GM19455 (cell line): ENCODE measurements at regions not wholly inside any gene's neighbourhood (a gene's known extent, or its start where the extent isn't known, plus 50 kb on each side); places are given as distances from the start of the nearest gene placed in this dataset.

Source experiments
- ATAC-seq: cut with Tn5 transposase; IDR thresholded peaks from one replicate; pipeline ENCODE4 v1.9.1; 2021; ENCODE audit not compliant: unreplicated experiment

DNA sequence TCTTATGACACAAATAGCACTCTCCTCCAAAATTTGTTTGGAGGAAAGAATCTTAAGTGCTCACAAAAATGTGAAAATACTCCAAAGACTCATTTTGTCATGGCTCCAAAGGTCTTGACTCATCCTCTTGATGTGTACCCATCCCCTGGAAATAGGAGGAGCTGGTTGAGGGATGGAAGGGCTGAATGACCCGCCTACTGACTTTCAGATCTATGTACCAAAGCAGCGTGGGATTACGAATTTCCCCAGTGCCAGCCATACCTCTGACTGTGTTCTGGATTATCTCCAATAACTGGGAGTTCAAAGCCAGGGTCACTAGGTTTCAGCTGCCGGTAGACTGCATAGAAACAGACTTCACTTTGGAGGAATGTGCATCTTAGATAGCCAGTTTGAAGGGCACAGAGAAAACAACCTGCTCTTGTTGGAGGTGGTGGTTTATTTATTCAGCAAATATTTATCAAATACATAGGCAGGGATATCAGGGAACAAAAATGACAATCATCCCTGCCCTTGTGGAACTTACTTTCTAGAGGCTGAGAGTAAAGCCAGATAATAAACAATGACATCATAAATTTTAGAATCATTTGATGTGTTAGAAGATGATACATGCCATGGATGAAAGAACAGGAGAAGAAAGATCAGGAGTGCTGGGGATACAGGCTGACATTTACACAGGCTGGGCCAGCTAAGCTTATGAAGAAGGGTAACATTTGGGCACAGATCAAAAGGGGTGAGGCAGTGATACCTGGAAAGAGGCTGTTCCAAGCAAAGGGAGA, 246.6 kb downstream of the TBXT start:
- ATAC-seq: no peak

GRCh38 chr6:165917576-165917975, 250.1 kb downstream of the TBXT start:
- ATAC-seq: no peak

GRCh38 chr6:165915022-165915770, 252.2 kb upstream of the PDE10A start:
- no peak for ATAC-seq

- ATAC-seq: no peak
These were observed 250.9 kb upstream of the PDE10A start for GRCh38 chr6:165913676-165914570.

DNA sequence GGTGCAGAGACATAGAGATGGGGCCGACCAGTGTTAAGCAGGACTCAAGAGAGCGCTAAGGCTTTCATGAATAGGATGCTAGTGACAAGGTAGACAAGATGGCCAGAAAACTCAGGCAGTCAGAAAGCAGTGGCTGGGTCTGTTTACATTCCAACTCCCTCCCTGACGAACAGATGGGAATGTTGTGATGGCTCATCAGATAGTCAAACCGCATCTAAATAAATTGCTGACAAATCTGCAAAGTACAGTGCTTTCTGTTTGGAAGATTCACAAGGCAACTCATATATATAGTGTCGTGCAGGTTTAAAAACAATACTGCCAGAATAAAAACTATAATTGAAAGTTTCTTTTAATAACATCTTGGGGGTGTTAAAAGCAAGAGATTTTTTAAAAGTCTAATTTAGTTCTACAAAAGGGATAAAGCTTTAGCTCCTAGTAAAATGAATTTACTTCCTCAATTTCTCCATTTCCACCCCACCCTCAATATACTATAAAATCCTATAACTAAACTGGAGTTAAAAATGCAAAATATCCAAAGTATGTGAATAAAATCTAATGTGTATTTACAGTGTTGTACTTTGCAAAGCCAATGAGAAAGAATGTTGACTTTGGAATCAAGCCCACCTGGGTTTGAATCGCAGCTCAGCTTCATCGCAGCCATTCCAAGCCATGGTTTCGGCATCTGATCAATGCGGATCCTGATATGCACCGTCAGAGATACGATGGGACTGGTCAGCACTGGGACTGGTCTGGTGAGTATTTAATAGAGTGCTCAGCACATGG, 247.3 kb upstream of the PDE10A start:
- ATAC-seq: no peak

DNA sequence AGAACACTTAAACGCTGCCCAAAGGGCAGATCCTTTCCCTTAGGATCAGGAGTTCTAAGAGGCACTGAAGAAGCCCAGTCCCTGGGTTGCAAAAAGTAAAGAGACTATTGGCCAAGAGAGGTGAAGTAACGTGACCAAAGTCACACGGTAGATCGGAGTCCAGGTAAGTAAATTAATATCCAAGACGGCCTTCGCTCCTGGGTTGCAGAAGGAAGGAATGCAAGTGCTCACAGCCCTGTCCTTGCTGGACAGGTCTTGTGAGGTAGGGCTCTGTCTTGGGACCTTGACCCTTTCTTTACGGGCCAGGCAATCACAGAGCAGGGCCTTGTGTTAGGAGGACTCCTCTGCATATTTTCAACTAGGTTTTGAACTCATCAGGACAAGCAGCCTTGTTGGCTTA, 243.7 kb upstream of the PDE10A start:
- ATAC-seq: no peak

GRCh38 chr6:165905744-165906143, 242.7 kb upstream of the PDE10A start:
- no peak for ATAC-seq

GRCh38 chr6:165900970-165901369, 237.9 kb upstream of the PDE10A start:
- ATAC-seq: no peak

- no peak for ATAC-seq
These were observed 236.6 kb upstream of the PDE10A start for GRCh38 chr6:165899611-165900010.

DNA sequence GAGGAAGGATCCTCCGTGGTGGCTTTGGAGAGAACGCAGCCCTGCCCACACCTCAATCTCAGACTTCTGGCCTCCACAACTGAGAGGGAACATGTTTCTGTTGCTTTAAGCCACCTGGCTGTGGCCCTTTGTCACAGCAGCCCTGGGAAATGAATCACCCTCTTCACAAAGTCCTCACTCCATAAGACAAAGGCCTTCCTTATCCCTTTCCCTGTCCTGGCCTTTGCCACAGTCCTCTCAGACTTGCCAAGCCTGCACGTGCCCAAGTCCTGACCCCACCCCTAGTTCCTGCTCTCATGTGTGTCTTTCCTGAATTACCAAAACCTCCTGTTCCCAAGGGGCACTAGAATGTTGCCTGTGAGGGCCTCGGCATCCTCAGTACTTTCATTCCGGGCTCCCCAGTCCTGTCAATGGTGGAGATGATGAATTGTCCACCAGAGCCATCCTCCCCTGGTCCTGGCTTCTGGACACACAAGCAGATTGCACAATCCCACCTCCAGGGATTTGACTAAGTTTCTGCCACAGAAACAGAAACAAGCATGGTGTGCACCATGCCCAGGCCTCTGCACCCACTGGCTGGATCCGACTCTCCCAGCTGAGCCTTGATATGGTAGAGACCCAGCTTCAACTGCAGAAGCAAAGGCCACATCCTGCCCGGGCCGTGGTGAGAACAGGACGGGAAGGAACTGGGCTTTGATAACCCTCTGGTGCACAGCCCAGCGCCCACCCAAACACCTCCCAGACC, 232.6 kb upstream of the PDE10A start:
- ATAC-seq: no peak

DNA sequence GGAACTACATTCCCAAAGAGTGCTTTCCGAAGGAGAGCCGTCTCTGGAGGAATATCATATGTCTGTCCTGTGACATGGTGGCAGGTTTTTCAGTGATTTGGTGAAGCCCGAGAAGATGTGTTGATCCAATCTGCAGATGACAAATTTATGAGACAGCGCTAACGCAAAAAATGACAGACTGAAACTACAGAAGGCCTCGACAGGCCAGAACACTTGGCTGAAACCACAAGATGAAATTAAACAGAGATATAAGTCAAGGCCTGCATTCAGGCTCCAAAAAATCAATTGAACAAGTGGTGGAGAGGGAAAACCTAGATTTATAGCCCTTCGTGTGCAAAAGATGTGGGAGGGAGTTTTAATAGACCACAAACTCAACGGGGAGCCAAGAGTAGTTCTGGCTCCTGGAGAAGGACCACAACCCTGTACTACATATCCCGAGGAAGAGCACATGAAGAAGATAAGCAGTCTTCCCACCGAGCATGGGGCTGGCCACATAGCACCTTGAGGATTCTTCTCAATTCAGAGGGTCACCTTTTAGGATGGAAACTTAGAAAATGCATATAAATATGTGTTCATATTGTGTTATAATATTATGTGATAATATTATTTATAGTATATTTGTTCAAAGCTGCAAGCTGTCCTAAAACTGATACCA, 231.3 kb upstream of the PDE10A start:
- ATAC-seq: no peak

GRCh38 chr6:165893431-165893830, 230.4 kb upstream of the PDE10A start:
- ATAC-seq: no peak

DNA sequence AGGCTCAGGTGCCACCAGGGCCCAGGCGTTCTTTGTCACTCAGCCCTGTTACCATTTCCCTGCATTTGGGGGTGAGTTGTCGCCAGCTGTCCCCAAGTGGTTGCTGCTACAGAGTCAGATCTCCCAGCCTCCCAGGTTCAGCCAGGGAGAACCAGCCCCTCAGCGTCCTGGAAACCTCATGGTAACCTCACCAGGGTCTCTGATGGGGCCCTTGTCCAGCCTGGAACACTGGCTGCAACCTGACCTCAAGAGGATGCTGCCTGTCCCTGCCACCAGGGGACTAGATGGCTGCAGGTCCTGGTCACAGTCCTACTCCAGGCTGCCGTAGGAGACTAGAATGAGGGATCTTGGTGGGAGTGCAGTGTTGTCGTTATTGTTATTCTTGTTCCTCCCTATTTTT, 228.3 kb upstream of the PDE10A start:
- no peak for ATAC-seq

- no peak for ATAC-seq
These were observed 227.3 kb upstream of the PDE10A start for GRCh38 chr6:165890404-165890735.

DNA sequence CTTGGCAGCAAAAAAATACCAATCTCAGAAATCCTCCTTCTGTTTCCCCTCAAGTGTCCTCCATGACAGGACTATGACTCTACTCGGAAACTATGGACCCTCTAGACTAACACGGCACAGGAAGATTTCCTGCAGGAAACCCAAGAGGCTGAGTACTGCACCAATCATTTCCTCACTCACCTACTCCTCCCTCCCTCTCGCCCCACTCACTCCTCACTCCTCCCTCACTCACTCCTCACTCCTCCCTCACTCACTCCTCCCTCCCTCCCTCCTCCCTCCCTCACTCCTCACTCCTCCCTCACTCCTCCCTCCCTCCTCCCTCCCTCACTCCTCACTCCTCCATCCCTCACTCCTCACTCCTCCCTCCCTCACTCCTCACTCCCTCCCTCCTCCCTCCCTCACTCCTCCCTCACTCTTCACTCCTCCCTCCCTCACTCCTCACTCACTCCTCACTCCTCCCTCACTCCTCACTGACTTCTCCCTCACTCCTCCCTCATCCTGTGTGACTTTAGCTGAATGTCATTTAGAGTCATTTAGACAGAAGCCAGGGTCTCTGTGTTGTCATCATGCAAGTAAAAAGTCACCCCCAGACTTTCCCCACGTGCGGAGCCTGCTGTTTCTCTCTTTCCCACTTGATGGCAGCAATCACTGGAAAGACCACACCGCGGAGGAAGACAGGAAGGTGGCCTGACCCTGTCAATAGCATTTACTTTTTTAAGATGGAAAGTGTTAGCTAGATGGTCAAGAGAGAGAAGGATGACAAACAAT, 226.8 kb upstream of the PDE10A start:
- no peak for ATAC-seq

- ATAC-seq: no peak
These were observed 223.1 kb upstream of the PDE10A start for GRCh38 chr6:165886169-165886568.

GRCh38 chr6:165884813-165885765, 222.0 kb upstream of the PDE10A start:
- peak; percentile 91 for ATAC-seq
